ENCODE measurements at regions not wholly inside any gene's neighbourhood (a gene's known extent, or its start where the extent isn't known, plus 50 kb on each side); places are given as distances from the start of the nearest gene placed in this dataset.

GRCh38 chr2:217671075-217671474 is 331.7 kb downstream of the TNS1 start:
- H3K27ac ChIP-seq (ENCODE audit: control insufficient read depth, insufficient read depth): no peak overlapping the region
- TF ChIP-seq NFYA (IDR thresholded peaks at IDR 0.05; ENCODE audit: borderline replicate concordance, low read depth, low read length) (no peak), KAT2A (conservative IDR thresholded peaks at IDR 0.05; ENCODE audit: control insufficient read depth, low read depth, low read length) (no peak), RAD51 (IDR thresholded peaks at IDR 0.05) (no peak), CBX5 (IDR thresholded peaks at IDR 0.05; ENCODE audit: low read depth) (no peak), IKZF1 (conservative IDR thresholded peaks at IDR 0.05) (no peak), ZBTB40 (IDR thresholded peaks at IDR 0.05; ENCODE audit: borderline replicate concordance) (no peak), YBX1 (IDR thresholded peaks at IDR 0.05) (no peak), CREB1 (IDR thresholded peaks at IDR 0.05; ENCODE audit: low read depth) (no peak), NR2F1 (conservative IDR thresholded peaks at IDR 0.05) (no peak), NFXL1 (IDR thresholded peaks at IDR 0.05; ENCODE audit: borderline replicate concordance) (no peak), HDAC6 (IDR thresholded peaks at IDR 0.05; ENCODE audit: unreplicated experiment) (no peak), ESRRA (IDR thresholded peaks at IDR 0.05; ENCODE audit: low read length) (no peak), SMAD1 (IDR thresholded peaks at IDR 0.05; ENCODE audit: low read depth, partially characterized antibody) (no peak), ZZZ3 (IDR thresholded peaks at IDR 0.05; ENCODE audit: control insufficient read depth, insufficient read length, low read depth) (no peak)
- ATAC-seq (no peak), FAIRE-seq (no peak), DNase-seq (ENCODE audit: low read depth, low spot score) (no peak)
- ChIA-PET SMC1A (ENCODE audit: uncharacterized antibody, unreplicated experiment) (no interaction called here), CTCF (interaction anchor here (1.0 to 1.5 kb wide), 2 partner anchors 19 to 21 kb away, joined by 3 read pairs; no protein-coding TSS in a partner anchor), POLR2A (no interaction called here), RAD21 (ENCODE audit: unreplicated experiment) (no interaction called here)
- 43% methylated on average over 1 of the region's 1 CpG for WGBS (ENCODE audit: insufficient coverage, insufficient replicate concordance, low lambda C conversion rate, missing lambda C conversion rate)
- no peaks in the 10 kb centered on the region for H3K9me3 ChIP-seq (replicated peaks; ENCODE audit: control insufficient read depth, insufficient read depth, low read length)
- intact Hi-C loops (cut with micrococcal nuclease; ENCODE audit: unreplicated experiment) (no loop called here), in situ Hi-C loops (cut with MboI) (no loop called here)
- no peaks in the 10 kb centered on the region for H3K36me3 ChIP-seq (ENCODE audit: control insufficient read depth in 2 of 2, insufficient read depth in 2 of 2, low read length in 1 of 2)
- no peaks in the 10 kb centered on the region for H3K27me3 ChIP-seq (replicated peaks in 1 of 2; ENCODE audit: control insufficient read depth in 2 of 2, insufficient read depth in 2 of 2, low read length in 1 of 2)
- no peaks in the 10 kb centered on the region for H3K79me2 ChIP-seq (ENCODE audit: control insufficient read depth, insufficient read depth, low read length)
- H4K20me1 ChIP-seq (ENCODE audit: control insufficient read depth, insufficient read depth): no peaks in the 10 kb centered on the region
- no peak overlapping the region for H3K4me2 ChIP-seq (ENCODE audit: control insufficient read depth, insufficient read depth)
- H3K4me1 ChIP-seq (ENCODE audit: control insufficient read depth, insufficient read depth, low read length): no peaks in the 10 kb centered on the region
- no peak overlapping the region for H3K4me3 ChIP-seq
- H2AFZ ChIP-seq (ENCODE audit: control insufficient read depth, low read depth, low read length): no peak overlapping the region
- H3K9ac ChIP-seq (ENCODE audit: control insufficient read depth, insufficient read depth, low read length): no peak overlapping the region
- no TSS peak for BruUV-seq (replicated peaks)

Measured in GM12878 (cell line).